GM23248 (cell line): ENCODE measurements at regions not wholly inside any gene's neighbourhood (a gene's known extent, or its start where the extent isn't known, plus 50 kb on each side); places are given as distances from the start of the nearest gene placed in this dataset.

Experiments
- EZH2 ChIP-seq: fragments of 200-600 bp; sonication (generic); IDR thresholded peaks from 2 replicates; pipeline ENCODE4 v1.6.1; 2018; ENCODE audit warnings: antibody characterized with exemption, mild to moderate bottlenecking; ENCODE audit not compliant: insufficient read depth, poor library complexity, severe bottlenecking
- EZH2phosphoT487 ChIP-seq: fragments of 200-600 bp; sonication (generic); IDR thresholded peaks from 2 replicates; pipeline ENCODE4 v1.6.1; 2018; ENCODE audit warnings: antibody characterized with exemption, moderate library complexity, mild to moderate bottlenecking, low read depth; ENCODE audit not compliant: insufficient read depth

DNA sequence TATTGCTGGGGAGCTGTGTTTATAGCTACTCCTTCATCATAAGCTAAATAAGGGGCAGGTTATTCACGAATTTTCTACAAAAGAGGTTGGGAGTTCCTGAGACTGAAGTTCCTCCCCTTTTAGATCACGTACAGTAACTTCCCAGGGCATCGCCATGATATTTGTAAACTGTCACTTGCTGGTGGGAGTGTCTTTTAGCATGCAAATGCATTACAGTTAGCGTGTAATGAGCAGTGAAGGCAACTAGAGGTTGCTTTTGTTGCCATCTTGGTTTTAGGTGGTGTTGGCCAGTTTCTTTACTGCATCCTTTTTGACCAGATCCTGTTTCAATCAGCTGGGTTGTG, 64.4 kb downstream of the IL12A start:
- TF ChIP-seq EZH2: no peak
- no peak for TF ChIP-seq EZH2phosphoT487
